ENCODE measurements at regions not wholly inside any gene's neighbourhood (a gene's known extent, or its start where the extent isn't known, plus 50 kb on each side); places are given as distances from the start of the nearest gene placed in this dataset.

GRCh38 chr7:101744588-101744987 is 72.8 kb upstream of the CUX1 start:
- Histone ChIP-seq H3K27ac (ENCODE audit: poor library complexity, severe bottlenecking) (no peak overlapping the region), H3K4me3 (ENCODE audit: severe bottlenecking) (no peak overlapping the region), H3K27me3 (ENCODE audit: insufficient read depth, poor library complexity, severe bottlenecking) (no peaks in the 10 kb centered on the region), H3K36me3 (ENCODE audit: low read depth) (no peaks in the 10 kb centered on the region), H3K4me1 (ENCODE audit: insufficient read depth, poor library complexity, severe bottlenecking) (peaks cover 6% of the 10 kb centered on the region), H3K9me3 (ENCODE audit: severe bottlenecking) (no peaks in the 10 kb centered on the region)
- no peak for DNase-seq (ENCODE audit: low spot score)
- no peak for TF ChIP-seq CTCF (IDR thresholded peaks at IDR 0.05; ENCODE audit: poor library complexity, severe bottlenecking)
- ATAC-seq (ENCODE audit: low read depth), result no peak

- no peak overlapping the region for H3K27ac ChIP-seq (ENCODE audit: poor library complexity, severe bottlenecking)
- no peaks in the 10 kb centered on the region for H3K36me3 ChIP-seq (ENCODE audit: low read depth)
- no peak overlapping the region for H3K4me3 ChIP-seq (ENCODE audit: severe bottlenecking)
- no peaks in the 10 kb centered on the region for H3K4me1 ChIP-seq (ENCODE audit: insufficient read depth, poor library complexity, severe bottlenecking)
- no peaks in the 10 kb centered on the region for H3K27me3 ChIP-seq (ENCODE audit: insufficient read depth, poor library complexity, severe bottlenecking)
- TF ChIP-seq CTCF (IDR thresholded peaks at IDR 0.05; ENCODE audit: poor library complexity, severe bottlenecking), result no peak
- no peak for DNase-seq (ENCODE audit: low spot score)
- ATAC-seq (ENCODE audit: low read depth), result no peak
- H3K9me3 ChIP-seq (ENCODE audit: severe bottlenecking), result no peaks in the 10 kb centered on the region
Observed at GRCh38 chr7:101746314-101746713, 71.1 kb upstream of the CUX1 start.

GRCh38 chr7:101747053-101747878 is 70.2 kb upstream of the CUX1 start:
- no peak overlapping the region for H3K4me3 ChIP-seq (ENCODE audit: severe bottlenecking)
- TF ChIP-seq CTCF (IDR thresholded peaks at IDR 0.05; ENCODE audit: poor library complexity, severe bottlenecking), result no peak
- no peaks in the 10 kb centered on the region for H3K4me1 ChIP-seq (ENCODE audit: insufficient read depth, poor library complexity, severe bottlenecking)
- H3K9me3 ChIP-seq (ENCODE audit: severe bottlenecking), result no peaks in the 10 kb centered on the region
- H3K27me3 ChIP-seq (ENCODE audit: insufficient read depth, poor library complexity, severe bottlenecking), result no peaks in the 10 kb centered on the region
- ATAC-seq (ENCODE audit: low read depth), result no peak
- no peak for DNase-seq (ENCODE audit: low spot score)
- H3K36me3 ChIP-seq (ENCODE audit: low read depth), result no peaks in the 10 kb centered on the region
- H3K27ac ChIP-seq (ENCODE audit: poor library complexity, severe bottlenecking), result no peak overlapping the region

GRCh38 chr7:101747879-101748345 is 69.5 kb upstream of the CUX1 start:
- no peak for ATAC-seq (ENCODE audit: low read depth)
- no peak for TF ChIP-seq CTCF (IDR thresholded peaks at IDR 0.05; ENCODE audit: poor library complexity, severe bottlenecking)
- H3K27ac ChIP-seq (ENCODE audit: poor library complexity, severe bottlenecking), result no peak overlapping the region

GRCh38 chr7:101749891-101750290 is 67.5 kb upstream of the CUX1 start:
- no peak for ATAC-seq (ENCODE audit: low read depth)

More at GRCh38 chr7:101747879-101748345, 69.5 kb upstream of the CUX1 start:
- no peaks in the 10 kb centered on the region for H3K9me3 ChIP-seq (ENCODE audit: severe bottlenecking)
- no peak for DNase-seq (ENCODE audit: low spot score)
- H3K4me3 ChIP-seq (ENCODE audit: severe bottlenecking), result no peak overlapping the region
- no peaks in the 10 kb centered on the region for H3K27me3 ChIP-seq (ENCODE audit: insufficient read depth, poor library complexity, severe bottlenecking)
- H3K36me3 ChIP-seq (ENCODE audit: low read depth), result no peaks in the 10 kb centered on the region
- no peaks in the 10 kb centered on the region for H3K4me1 ChIP-seq (ENCODE audit: insufficient read depth, poor library complexity, severe bottlenecking)

More at GRCh38 chr7:101749891-101750290, 67.5 kb upstream of the CUX1 start:
- no peak overlapping the region for H3K4me3 ChIP-seq (ENCODE audit: severe bottlenecking)
- H3K4me1 ChIP-seq (ENCODE audit: insufficient read depth, poor library complexity, severe bottlenecking), result no peaks in the 10 kb centered on the region
- TF ChIP-seq CTCF (IDR thresholded peaks at IDR 0.05; ENCODE audit: poor library complexity, severe bottlenecking), result no peak
- no peaks in the 10 kb centered on the region for H3K9me3 ChIP-seq (ENCODE audit: severe bottlenecking)
- H3K27ac ChIP-seq (ENCODE audit: poor library complexity, severe bottlenecking), result no peak overlapping the region
- DNase-seq (ENCODE audit: low spot score), result no peak
- H3K36me3 ChIP-seq (ENCODE audit: low read depth), result no peaks in the 10 kb centered on the region
- no peaks in the 10 kb centered on the region for H3K27me3 ChIP-seq (ENCODE audit: insufficient read depth, poor library complexity, severe bottlenecking)
